ENCODE measurements at regions not wholly inside any gene's neighbourhood (a gene's known extent, or its start where the extent isn't known, plus 50 kb on each side); places are given as distances from the start of the nearest gene placed in this dataset.

GRCh38 chr6:53216301-53216700, 67.7 kb upstream of the GCM1 start:
- no peak overlapping the region for H2AFZ ChIP-seq (ENCODE audit: low read length)
- no peak overlapping the region for H3K4me3 ChIP-seq (ENCODE audit: extremely low read depth in 1 of 4, insufficient read depth in 2 of 4, low read depth in 3 of 4, low read length in 4 of 4)
- no peak overlapping the region for H2BK5ac ChIP-seq (ENCODE audit: low read depth, low read length)
- WGBS, 2 experiments (ENCODE audit: extremely low coverage in 1 of 2, insufficient coverage in 1 of 2, insufficient read length in 1 of 2, insufficient replicate concordance in 2 of 2, low coverage in 1 of 2, low lambda C conversion rate in 2 of 2, missing lambda C conversion rate in 1 of 2) = 90% methylated on average over 5 of the region's 5 CpGs; no CpG with 5 or more reads in 1 of the 2 experiments
- no peaks in the 10 kb centered on the region for H3K23me2 ChIP-seq (ENCODE audit: low read depth, low read length)
- no peaks in the 10 kb centered on the region; a peak in 1 of 7 replicates for H3K27me3 ChIP-seq (replicated peaks in 1 of 4; ENCODE audit: control insufficient read depth in 3 of 4, extremely low read depth in 1 of 4, insufficient read depth in 3 of 4, low read length in 3 of 4)
- no peak overlapping the region for H3K56ac ChIP-seq (replicated peaks; ENCODE audit: insufficient read length, low read depth, low read length)
- ChIA-PET POLR2A (ENCODE audit: partially characterized antibody) (no interaction called here), CTCF (ENCODE audit: partially characterized antibody) (interaction anchor here (1.1 kb wide), 1 partner anchor 45 kb away, joined by 3 read pairs; no protein-coding TSS in a partner anchor)
- H3K27ac ChIP-seq (ENCODE audit: low read depth, low read length) = no peak overlapping the region
- H2BK20ac ChIP-seq (ENCODE audit: low read length) = no peak overlapping the region
- H3K79me2 ChIP-seq (ENCODE audit: control insufficient read depth in 1 of 2, insufficient read depth in 2 of 2, low read length in 2 of 2) = no peaks in the 10 kb centered on the region
- H3K9ac ChIP-seq (replicated peaks in 1 of 4; ENCODE audit: extremely low read depth in 1 of 4, low read depth in 3 of 4, low read length in 3 of 4) = no peak overlapping the region
- H3K4ac ChIP-seq (replicated peaks; ENCODE audit: insufficient read length, low read depth, low read length) = no peak overlapping the region
- no peak overlapping the region for H4K91ac ChIP-seq (replicated peaks; ENCODE audit: insufficient read length, low read length)
- no peaks in the 10 kb centered on the region for H3K79me1 ChIP-seq (ENCODE audit: low read depth, low read length)
- H3K4me1 ChIP-seq (replicated peaks in 1 of 4; ENCODE audit: control insufficient read depth in 3 of 4, insufficient read depth in 4 of 4, low read length in 3 of 4) = no peaks in the 10 kb centered on the region
- peaks cover 0 to 2% of the 10 kb centered on the region in 2 experiments; a peak in 1 of 4 replicates for H3K9me3 ChIP-seq (ENCODE audit: insufficient read depth in 2 of 2, low read depth in 1 of 2, low read length in 1 of 2)
- H4K20me1 ChIP-seq (replicated peaks in 1 of 2; ENCODE audit: control insufficient read depth in 1 of 2, insufficient read depth in 2 of 2, low read length in 2 of 2) = no peaks in the 10 kb centered on the region
- FAIRE-seq (no peak), DNase-seq (ENCODE audit: low read depth in 1 of 2, low spot score in 2 of 2) (no peak)
- H4K8ac ChIP-seq (ENCODE audit: extremely low read depth, insufficient read depth, low read length) = no peak overlapping the region
- no peak overlapping the region for H2BK15ac ChIP-seq (ENCODE audit: low read length)
- H3K14ac ChIP-seq (ENCODE audit: insufficient read length) = no peak overlapping the region
- H3K36me3 ChIP-seq (ENCODE audit: control insufficient read depth in 2 of 4, insufficient read depth in 4 of 4, low read length in 3 of 4) = no peaks in the 10 kb centered on the region
- no peak overlapping the region for H3K18ac ChIP-seq (ENCODE audit: extremely low read depth, low read length)
- H2BK120ac ChIP-seq (replicated peaks; ENCODE audit: low read depth, low read length) = no peak overlapping the region
- H4K5ac ChIP-seq (ENCODE audit: insufficient read length, low read depth, low read length) = no peak overlapping the region
- H3K23ac ChIP-seq (ENCODE audit: insufficient read length) = no peak overlapping the region
- no peak overlapping the region for H2BK12ac ChIP-seq (ENCODE audit: low read depth, low read length)
- no peak overlapping the region for H2AK5ac ChIP-seq (ENCODE audit: low read depth, low read length)
- no peak overlapping the region for H3K4me2 ChIP-seq (ENCODE audit: insufficient read depth in 1 of 2, low read depth in 2 of 2, low read length in 2 of 2)
- TF ChIP-seq RXRA (IDR thresholded peaks at IDR 0.05; ENCODE audit: insufficient read depth, low read depth, low read length) = no peak
- TF ChIP-seq KDM4A (IDR thresholded peaks at IDR 0.05; ENCODE audit: low read depth, low read length, severe bottlenecking) = no peak
- no peak for TF ChIP-seq RFX5 (IDR thresholded peaks at IDR 0.05; ENCODE audit: borderline replicate concordance, low read depth, low read length)
- no peak for TF ChIP-seq NANOG (IDR thresholded peaks at IDR 0.05; ENCODE audit: insufficient read depth, low read depth, low read length, poor library complexity, severe bottlenecking)
- TF ChIP-seq SP2 (IDR thresholded peaks at IDR 0.05; ENCODE audit: low read length) = no peak
- no peak for TF ChIP-seq TAF1 (IDR thresholded peaks at IDR 0.05; ENCODE audit: low read depth, low read length)
- no peak for TF ChIP-seq TCF12 (IDR thresholded peaks at IDR 0.05; ENCODE audit: low read depth, low read length)
- TF ChIP-seq SIX5 (IDR thresholded peaks at IDR 0.05; ENCODE audit: low read depth, low read length) = no peak
- no peak for TF ChIP-seq ZNF274 (IDR thresholded peaks at IDR 0.05; ENCODE audit: borderline replicate concordance, extremely low read depth, low read length)
- TF ChIP-seq BACH1 (IDR thresholded peaks at IDR 0.05; ENCODE audit: low read length) = no peak
- TF ChIP-seq PHF8 (conservative IDR thresholded peaks at IDR 0.05; ENCODE audit: low read depth, low read length) = no peak
- TF ChIP-seq SUZ12 (IDR thresholded peaks at IDR 0.05; ENCODE audit: low read length) = no peak
- TF ChIP-seq CBX8 (IDR thresholded peaks at IDR 0.05; ENCODE audit: borderline replicate concordance, low read depth, low read length) = no peak
- TF ChIP-seq CHD1 (IDR thresholded peaks at IDR 0.05; ENCODE audit: low read depth, low read length) = no peak
- TF ChIP-seq BCL11A (IDR thresholded peaks at IDR 0.05; ENCODE audit: low read depth in 2 of 2, low read length in 2 of 2) = no peak
- no peak for TF ChIP-seq EZH2 (IDR thresholded peaks at IDR 0.05; ENCODE audit: low read depth, low read length, severe bottlenecking)
